ENCODE measurements at regions not wholly inside any gene's neighbourhood (a gene's known extent, or its start where the extent isn't known, plus 50 kb on each side); places are given as distances from the start of the nearest gene placed in this dataset.

DNA sequence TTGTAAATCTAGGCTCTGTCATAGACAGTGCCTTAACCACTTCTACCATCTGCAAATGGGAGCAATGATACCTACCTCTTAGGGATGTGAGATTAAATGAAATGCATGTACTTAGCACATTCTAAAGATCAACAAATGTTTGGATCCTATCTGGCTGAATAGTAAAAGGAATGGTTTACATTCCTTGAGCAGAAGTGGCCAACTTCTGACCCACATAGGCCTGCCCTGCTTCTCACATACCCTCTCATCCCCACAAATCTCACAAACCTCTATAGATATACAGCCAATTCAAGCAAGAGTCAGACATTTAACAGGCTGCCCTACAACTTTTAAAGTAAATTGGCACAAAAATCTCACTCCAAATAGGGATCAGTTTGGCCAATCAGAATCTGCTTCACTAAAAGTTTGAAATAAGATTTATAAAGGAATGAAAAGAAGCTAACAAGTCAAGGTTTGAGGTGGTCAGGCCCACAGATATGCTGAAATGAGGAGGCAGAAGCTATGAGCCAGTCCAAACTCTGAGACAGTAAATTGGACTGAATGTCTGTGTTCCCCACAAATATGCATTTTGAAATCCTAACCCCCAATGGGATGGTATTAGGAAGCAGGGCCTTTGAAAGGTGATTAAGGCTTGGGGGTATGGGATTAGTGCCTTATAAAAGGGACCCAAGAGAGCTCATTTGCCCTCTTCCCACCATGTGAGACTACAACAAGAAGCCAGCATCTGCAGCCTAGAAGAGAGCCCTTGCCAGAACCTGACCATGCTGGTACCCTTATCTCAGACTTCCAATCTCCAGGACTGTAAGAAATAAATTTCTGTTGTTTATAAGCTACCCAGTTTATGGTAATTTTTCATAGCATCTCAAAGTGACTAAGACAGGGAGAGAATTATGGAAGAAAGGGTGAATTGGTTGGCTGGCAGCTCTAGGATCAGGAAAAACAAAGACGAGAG lies 227.8 kb upstream of the RBMS1 start:
- Histone ChIP-seq H3K4me1 (no peaks in the 10 kb centered on the region), H3K9me3 (no peaks in the 10 kb centered on the region), H3K36me3 (no peaks in the 10 kb centered on the region), H3K4me3 (ENCODE audit: low read depth, low read length) (no peak overlapping the region), H3K27me3 (no peaks in the 10 kb centered on the region)
- TF ChIP-seq, protein P1, sequence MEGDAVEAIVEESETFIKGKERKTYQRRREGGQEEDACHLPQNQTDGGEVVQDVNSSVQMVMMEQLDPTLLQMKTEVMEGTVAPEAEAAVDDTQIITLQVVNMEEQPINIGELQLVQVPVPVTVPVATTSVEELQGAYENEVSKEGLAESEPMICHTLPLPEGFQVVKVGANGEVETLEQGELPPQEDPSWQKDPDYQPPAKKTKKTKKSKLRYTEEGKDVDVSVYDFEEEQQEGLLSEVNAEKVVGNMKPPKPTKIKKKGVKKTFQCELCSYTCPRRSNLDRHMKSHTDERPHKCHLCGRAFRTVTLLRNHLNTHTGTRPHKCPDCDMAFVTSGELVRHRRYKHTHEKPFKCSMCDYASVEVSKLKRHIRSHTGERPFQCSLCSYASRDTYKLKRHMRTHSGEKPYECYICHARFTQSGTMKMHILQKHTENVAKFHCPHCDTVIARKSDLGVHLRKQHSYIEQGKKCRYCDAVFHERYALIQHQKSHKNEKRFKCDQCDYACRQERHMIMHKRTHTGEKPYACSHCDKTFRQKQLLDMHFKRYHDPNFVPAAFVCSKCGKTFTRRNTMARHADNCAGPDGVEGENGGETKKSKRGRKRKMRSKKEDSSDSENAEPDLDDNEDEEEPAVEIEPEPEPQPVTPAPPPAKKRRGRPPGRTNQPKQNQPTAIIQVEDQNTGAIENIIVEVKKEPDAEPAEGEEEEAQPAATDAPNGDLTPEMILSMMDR (IDR thresholded peaks at IDR 0.05; ENCODE audit: low read depth, low read length): no peak
- DNase-seq: no peak

DNA sequence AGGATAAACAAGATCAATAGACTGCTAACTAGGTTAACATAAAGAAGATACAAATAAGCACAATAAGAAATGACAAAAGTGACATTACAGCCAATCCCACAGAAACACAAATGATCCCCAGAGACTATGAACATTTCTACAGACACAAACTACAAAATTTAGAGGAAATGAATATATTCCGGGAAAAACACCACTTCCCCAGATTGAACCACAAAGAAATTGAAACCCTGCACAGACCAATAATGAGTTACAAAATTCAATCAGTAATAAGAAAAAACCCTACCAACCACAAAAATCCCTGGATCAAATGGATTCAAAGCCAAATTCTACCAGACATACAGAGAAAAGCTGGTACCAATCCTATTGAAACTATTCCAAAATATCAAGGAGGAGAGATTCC lies 232.4 kb upstream of the RBMS1 start:
- DNase-seq: no peak
- no peaks in the 10 kb centered on the region for H3K36me3 ChIP-seq
- no peaks in the 10 kb centered on the region for H3K9me3 ChIP-seq
- no peak overlapping the region for H3K4me3 ChIP-seq (ENCODE audit: low read depth, low read length)
- TF ChIP-seq, protein P1 (IDR thresholded peaks at IDR 0.05; ENCODE audit: low read depth, low read length): no peak
- H3K4me1 ChIP-seq: no peaks in the 10 kb centered on the region
- no peaks in the 10 kb centered on the region for H3K27me3 ChIP-seq

DNA sequence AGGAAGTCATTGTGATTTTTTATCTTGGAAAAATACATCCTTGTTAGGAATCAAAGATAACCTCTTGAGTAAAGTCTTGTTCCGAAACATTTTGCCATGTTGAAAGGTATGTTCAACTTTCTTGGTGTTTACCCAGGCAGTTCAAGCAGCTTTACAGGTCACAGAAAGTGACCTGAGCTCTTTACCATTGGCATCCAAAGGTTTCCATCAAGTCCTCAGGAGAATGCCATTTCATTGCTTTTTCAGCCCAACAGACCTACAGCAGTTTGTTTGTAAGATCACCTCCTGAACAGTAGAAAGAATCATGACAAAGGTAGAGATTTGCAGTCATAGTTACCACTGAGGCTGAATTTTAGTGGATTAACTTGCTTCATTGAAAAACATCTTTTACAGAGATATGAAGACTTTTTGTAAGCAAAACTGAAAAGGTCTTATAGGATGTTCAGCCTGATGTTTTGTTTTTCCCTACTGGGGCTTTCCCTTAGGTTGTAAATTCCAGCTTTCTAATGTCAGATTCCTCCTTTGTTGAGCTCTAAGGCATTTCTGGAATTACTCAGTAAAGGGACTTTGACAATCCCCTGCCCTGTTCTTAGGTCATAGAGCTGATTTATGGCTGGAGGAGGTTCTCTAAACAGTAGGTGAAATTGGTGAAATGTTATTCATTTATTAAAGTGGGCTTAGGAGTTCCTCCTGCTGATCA lies 236.8 kb upstream of the RBMS1 start:
- Histone ChIP-seq H3K27me3 (no peaks in the 10 kb centered on the region), H3K4me1 (no peaks in the 10 kb centered on the region), H3K36me3 (no peaks in the 10 kb centered on the region), H3K9me3 (no peaks in the 10 kb centered on the region), H3K4me3 (ENCODE audit: low read depth, low read length) (no peak overlapping the region)
- TF ChIP-seq, protein P1 (IDR thresholded peaks at IDR 0.05; ENCODE audit: low read depth, low read length): no peak
- DNase-seq: no peak

DNA sequence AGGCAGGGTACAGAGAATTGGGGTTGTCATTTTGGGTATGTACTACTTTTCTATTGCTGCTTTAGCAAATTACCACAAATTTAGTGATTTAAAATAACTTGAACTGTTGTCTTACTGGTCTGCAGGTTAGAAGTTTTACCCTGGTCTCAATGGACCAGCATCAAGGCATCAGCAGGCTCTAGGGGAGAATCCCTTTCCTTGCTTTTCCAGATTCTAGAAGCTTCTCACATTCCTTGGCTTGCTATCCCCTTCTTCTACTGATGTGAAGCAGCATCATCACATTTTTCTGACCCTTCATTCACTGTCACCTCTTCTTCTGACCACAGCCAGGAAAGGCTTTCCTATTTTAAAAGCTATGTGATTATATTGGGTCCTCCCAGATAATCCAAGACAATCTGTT lies 237.8 kb upstream of the RBMS1 start:
- no peak for DNase-seq
- no peaks in the 10 kb centered on the region for H3K9me3 ChIP-seq
- no peak overlapping the region for H3K4me3 ChIP-seq (ENCODE audit: low read depth, low read length)
- TF ChIP-seq, protein P1 (IDR thresholded peaks at IDR 0.05; ENCODE audit: low read depth, low read length): no peak
- H3K36me3 ChIP-seq: no peaks in the 10 kb centered on the region
- H3K4me1 ChIP-seq: no peaks in the 10 kb centered on the region
- no peaks in the 10 kb centered on the region for H3K27me3 ChIP-seq

DNA sequence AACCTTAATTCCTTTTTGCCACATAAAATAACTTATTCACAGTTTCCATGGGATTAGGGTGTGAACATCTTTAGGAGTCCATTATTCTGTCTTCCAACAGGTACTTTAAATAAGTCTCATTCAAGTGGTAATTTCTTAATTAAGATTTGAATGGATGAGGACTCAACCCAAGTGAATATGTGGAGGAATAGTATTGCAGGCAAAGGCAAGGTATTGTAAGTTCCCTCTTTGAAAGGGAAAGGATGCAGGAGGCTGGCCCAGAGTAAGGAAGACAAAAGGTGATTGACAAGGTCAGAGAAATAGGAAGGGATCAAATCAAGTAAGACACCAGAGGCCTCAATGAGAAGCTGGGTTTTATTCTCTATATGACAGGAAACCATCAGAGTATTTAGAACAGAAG lies 238.2 kb upstream of the RBMS1 start:
- no peaks in the 10 kb centered on the region for H3K36me3 ChIP-seq
- TF ChIP-seq, protein P1 (IDR thresholded peaks at IDR 0.05; ENCODE audit: low read depth, low read length): no peak
- no peak for DNase-seq
- H3K27me3 ChIP-seq: no peaks in the 10 kb centered on the region
- H3K4me3 ChIP-seq (ENCODE audit: low read depth, low read length): no peak overlapping the region
- H3K4me1 ChIP-seq: no peaks in the 10 kb centered on the region
- H3K9me3 ChIP-seq: no peaks in the 10 kb centered on the region

DNA sequence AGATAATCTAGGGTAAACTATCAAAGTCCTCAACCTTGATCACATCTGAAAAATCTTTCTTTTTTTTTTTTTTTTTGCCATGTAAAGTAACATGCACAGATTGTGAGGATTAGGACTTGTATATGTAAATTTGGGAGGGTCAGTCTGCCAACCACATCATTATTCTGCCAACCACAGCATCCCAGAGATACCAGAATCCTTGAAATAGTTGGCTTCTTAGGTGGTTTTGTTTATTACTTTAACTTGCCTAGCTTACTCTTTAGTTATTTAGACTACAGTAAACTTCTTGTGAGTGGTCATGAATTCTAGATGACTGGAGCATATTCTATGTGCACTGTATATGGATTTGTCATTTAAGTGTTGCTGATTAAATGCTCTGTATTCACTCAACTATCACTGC lies 242.1 kb upstream of the RBMS1 start:
- no peaks in the 10 kb centered on the region for H3K27me3 ChIP-seq
- H3K4me1 ChIP-seq: no peaks in the 10 kb centered on the region
- no peaks in the 10 kb centered on the region for H3K36me3 ChIP-seq
- no peak for DNase-seq
- H3K4me3 ChIP-seq (ENCODE audit: low read depth, low read length): no peak overlapping the region
- no peaks in the 10 kb centered on the region for H3K9me3 ChIP-seq
- TF ChIP-seq, protein P1 (IDR thresholded peaks at IDR 0.05; ENCODE audit: low read depth, low read length): no peak

All from BE2C (cell line).